T-helper 17 cell (primary cell): ENCODE measurements at regions not wholly inside any gene's neighbourhood (a gene's known extent, or its start where the extent isn't known, plus 50 kb on each side); places are given as distances from the start of the nearest gene placed in this dataset.

Source experiments
- ATAC-seq: fragments of 150-1000 bp; cut with Tn5 transposase; 2 replicates; pipeline ENCODE4 v1.10.0; 2021; ENCODE audit warnings: mild to moderate bottlenecking, moderate library complexity
- DNase-seq, 3 donors: peaks; one replicate each; pipeline versions ENCODE4 v3.0.0 to v3.0.0-alpha.2; 2020 to 2021
- H3K9me3 ChIP-seq: one replicate; pipeline ENCODE4 v1.7.0; 2013; ENCODE audit warnings: low read length, mild to moderate bottlenecking; ENCODE audit not compliant: control insufficient read depth, poor library complexity, severe bottlenecking
- H3K27ac Mint-ChIP-seq: one replicate; pipeline ENCODE4 v1.8.0; 2022; ENCODE audit warnings: mild to moderate bottlenecking, moderate library complexity, mixed read lengths
- H3K27me3 Mint-ChIP-seq: one replicate; pipeline ENCODE4 v1.8.0; 2022; ENCODE audit warnings: mixed read lengths
- H3K36me3 Mint-ChIP-seq: one replicate; pipeline ENCODE4 v1.8.0; 2022; ENCODE audit warnings: low read depth, mixed read lengths
- H3K4me1 Mint-ChIP-seq: one replicate; pipeline ENCODE4 v1.8.0; 2022; ENCODE audit warnings: mild to moderate bottlenecking, mixed read lengths
- H3K4me3 Mint-ChIP-seq: one replicate; pipeline ENCODE4 v1.8.0; 2022; ENCODE audit warnings: mild to moderate bottlenecking, moderate library complexity, mixed read lengths

DNA sequence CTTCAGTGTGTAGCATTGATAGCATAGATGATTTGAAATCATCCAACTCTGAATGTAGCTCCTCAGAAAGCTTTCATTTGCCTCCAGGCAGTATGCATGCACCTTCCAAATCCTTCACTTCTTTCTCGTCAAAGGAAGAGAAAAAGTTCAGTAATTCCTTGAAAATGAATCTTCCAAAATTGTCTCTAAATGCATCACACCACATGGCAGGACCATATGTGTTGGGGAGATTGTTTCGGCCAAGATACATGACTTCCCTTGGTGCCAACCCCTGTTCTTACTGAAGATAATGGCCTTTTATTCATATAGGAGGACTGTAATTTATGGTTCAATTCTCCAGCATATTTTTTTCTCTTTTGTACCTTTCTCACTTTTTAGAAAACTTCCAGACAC is 315.6 kb upstream of the SPRY2 start:
- ATAC-seq = no peak
- H3K9me3 ChIP-seq = peaks cover 7% of the 10 kb centered on the region
- no peak for DNase-seq
- no peaks in the 10 kb centered on the region for H3K4me1 Mint-ChIP-seq
- H3K36me3 Mint-ChIP-seq = no peaks in the 10 kb centered on the region
- no peak overlapping the region for H3K4me3 Mint-ChIP-seq
- no peaks in the 10 kb centered on the region for H3K27me3 Mint-ChIP-seq
- no peak overlapping the region for H3K27ac Mint-ChIP-seq

- H3K36me3 Mint-ChIP-seq = no peaks in the 10 kb centered on the region
- ATAC-seq = no peak
These were observed 315.0 kb upstream of the SPRY2 start for GRCh38 chr13:80655778-80656511.

DNA sequence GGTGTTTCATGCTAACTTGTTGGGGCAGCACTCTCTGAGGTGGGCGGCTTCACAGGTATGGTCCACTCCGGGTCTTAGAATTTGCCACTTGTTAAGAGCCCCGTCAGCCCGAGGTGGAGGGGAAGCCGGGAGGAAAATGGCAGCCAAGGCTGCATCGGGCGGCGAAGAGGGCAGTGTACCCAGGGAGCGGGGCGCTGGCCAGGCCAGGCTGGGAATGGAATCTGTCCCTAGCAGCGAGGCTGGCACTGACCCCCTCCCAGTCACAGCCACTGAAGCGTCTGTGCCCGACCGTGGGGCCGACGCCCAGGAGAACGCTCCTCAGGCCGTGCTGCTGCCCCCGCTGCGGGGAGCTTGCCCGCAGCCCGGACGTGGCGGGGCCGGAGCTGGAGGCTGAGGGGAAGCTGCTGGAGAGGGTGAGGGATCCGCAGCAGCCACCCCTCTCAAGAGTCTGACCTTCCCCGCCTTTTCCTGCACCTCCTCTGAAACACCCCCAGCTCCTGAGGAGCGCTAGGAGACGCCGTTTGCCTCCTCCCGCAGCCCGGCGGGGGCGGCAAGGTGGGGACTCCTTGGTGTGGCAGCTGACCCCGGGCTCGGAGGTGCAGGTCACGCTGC is 313.8 kb upstream of the SPRY2 start:
- H3K9me3 ChIP-seq = peaks cover 7% of the 10 kb centered on the region
- Mint-ChIP-seq H3K27ac (no peak overlapping the region), H3K4me1 (no peaks in the 10 kb centered on the region), H3K27me3 (no peaks in the 10 kb centered on the region), H3K36me3 (no peaks in the 10 kb centered on the region), H3K4me3 (no peak overlapping the region)
- ATAC-seq = no peak
- no peak for DNase-seq

More at GRCh38 chr13:80655778-80656511, 315.0 kb upstream of the SPRY2 start:
- H3K27ac Mint-ChIP-seq = no peak overlapping the region
- H3K27me3 Mint-ChIP-seq = no peaks in the 10 kb centered on the region
- H3K4me3 Mint-ChIP-seq = no peak overlapping the region
- H3K4me1 Mint-ChIP-seq = no peaks in the 10 kb centered on the region
- H3K9me3 ChIP-seq = peaks cover 7% of the 10 kb centered on the region
- DNase-seq = no peak

- no peak overlapping the region for H3K4me3 Mint-ChIP-seq
- DNase-seq = no peak
- no peak overlapping the region for H3K27ac Mint-ChIP-seq
- no peaks in the 10 kb centered on the region for H3K27me3 Mint-ChIP-seq
- H3K36me3 Mint-ChIP-seq = no peaks in the 10 kb centered on the region
- H3K4me1 Mint-ChIP-seq = no peaks in the 10 kb centered on the region
- no peaks in the 10 kb centered on the region for H3K9me3 ChIP-seq
- no peak for ATAC-seq
These were observed 308.3 kb upstream of the SPRY2 start for GRCh38 chr13:80649274-80649673.

GRCh38 chr13:80642641-80643040 is 301.7 kb upstream of the SPRY2 start:
- Mint-ChIP-seq H3K4me3 (no peak overlapping the region), H3K27ac (no peak overlapping the region), H3K27me3 (no peaks in the 10 kb centered on the region), H3K4me1 (no peaks in the 10 kb centered on the region), H3K36me3 (no peaks in the 10 kb centered on the region)
- H3K9me3 ChIP-seq = no peaks in the 10 kb centered on the region
- DNase-seq (no peak), ATAC-seq (no peak)

- H3K36me3 Mint-ChIP-seq = no peaks in the 10 kb centered on the region
- no peak for DNase-seq
- no peak overlapping the region for H3K27ac Mint-ChIP-seq
- H3K4me1 Mint-ChIP-seq = no peaks in the 10 kb centered on the region
- no peak overlapping the region for H3K4me3 Mint-ChIP-seq
- no peaks in the 10 kb centered on the region for H3K27me3 Mint-ChIP-seq
- no peaks in the 10 kb centered on the region for H3K9me3 ChIP-seq
- ATAC-seq = no peak
These were observed 292.3 kb upstream of the SPRY2 start for GRCh38 chr13:80633251-80633650.

DNA sequence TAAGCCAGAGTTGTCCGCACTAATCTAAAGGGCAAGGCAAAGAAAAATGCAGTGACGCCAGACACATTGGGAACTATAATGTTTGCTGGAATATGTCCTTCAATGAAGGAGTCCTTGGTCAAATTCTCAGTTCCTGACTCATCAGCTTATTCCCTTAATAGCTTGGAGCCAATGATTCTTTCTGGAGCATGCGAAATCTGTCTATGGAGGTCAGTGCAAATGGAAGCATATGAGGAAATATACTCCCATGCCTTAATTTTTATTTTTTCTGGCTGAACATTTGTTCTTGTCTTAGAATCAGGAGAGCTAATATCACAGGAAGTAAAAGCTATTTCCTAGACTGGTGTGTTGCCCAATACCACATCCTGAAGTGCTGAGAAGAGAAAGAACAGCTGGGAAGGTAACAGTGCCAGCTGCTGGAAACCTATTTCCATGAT is 289.8 kb upstream of the SPRY2 start:
- Mint-ChIP-seq H3K27ac (no peak overlapping the region), H3K27me3 (no peaks in the 10 kb centered on the region), H3K4me3 (no peak overlapping the region), H3K4me1 (no peaks in the 10 kb centered on the region), H3K36me3 (no peaks in the 10 kb centered on the region)
- DNase-seq (no peak), ATAC-seq (no peak)
- no peaks in the 10 kb centered on the region for H3K9me3 ChIP-seq

DNA sequence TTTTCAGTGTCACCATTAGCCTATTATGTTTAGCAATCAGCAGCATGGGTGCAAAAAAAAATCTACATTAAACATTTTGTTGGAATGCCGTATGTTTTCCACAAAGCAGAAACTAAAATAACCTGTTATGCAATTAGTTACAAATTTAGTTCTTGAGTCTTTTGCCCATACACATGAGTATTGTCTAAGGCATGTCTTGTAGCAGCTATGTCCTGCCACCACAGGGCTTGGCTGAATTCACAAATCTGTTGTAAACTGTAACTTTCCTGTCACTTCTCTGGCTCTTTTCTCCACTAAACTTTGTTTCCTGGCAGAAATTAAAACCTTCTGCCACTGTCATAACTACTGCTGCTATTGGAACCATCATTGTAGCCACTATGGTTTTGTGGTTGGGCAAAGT is 277.9 kb upstream of the SPRY2 start:
- Mint-ChIP-seq H3K27ac (no peak overlapping the region), H3K4me3 (no peak overlapping the region), H3K36me3 (no peaks in the 10 kb centered on the region), H3K4me1 (no peaks in the 10 kb centered on the region), H3K27me3 (no peaks in the 10 kb centered on the region)
- DNase-seq (no peak), ATAC-seq (no peak)
- no peaks in the 10 kb centered on the region for H3K9me3 ChIP-seq

DNA sequence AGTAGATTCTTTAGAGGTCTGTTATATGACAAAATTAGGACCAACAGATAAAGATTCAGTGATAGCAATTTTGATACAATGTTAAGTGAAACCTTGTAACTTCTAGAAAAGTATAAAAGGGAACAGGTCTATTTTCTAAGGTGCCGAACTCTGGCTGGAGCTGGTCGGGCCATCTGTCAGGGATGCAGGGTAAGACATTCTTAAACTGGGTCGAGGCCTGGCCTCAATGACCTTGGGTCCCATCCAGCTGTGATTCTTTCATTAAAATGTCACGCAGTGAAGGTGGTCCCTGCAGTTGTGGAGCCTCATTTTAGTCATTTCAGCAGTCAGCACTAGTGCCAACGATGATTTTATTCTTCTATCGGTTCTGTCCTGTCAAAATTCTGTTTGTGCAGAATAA is 271.9 kb upstream of the SPRY2 start:
- no peaks in the 10 kb centered on the region for H3K27me3 Mint-ChIP-seq
- H3K4me3 Mint-ChIP-seq = no peak overlapping the region
- H3K27ac Mint-ChIP-seq = no peak overlapping the region
- no peaks in the 10 kb centered on the region for H3K36me3 Mint-ChIP-seq
- DNase-seq (no peak), ATAC-seq (no peak)
- H3K4me1 Mint-ChIP-seq = no peaks in the 10 kb centered on the region
- H3K9me3 ChIP-seq = no peaks in the 10 kb centered on the region

GRCh38 chr13:80611310-80611709 is 270.4 kb upstream of the SPRY2 start:
- ATAC-seq (no peak), DNase-seq (no peak)
- Mint-ChIP-seq H3K27me3 (no peaks in the 10 kb centered on the region), H3K4me3 (no peak overlapping the region), H3K36me3 (no peaks in the 10 kb centered on the region), H3K27ac (no peak overlapping the region), H3K4me1 (no peaks in the 10 kb centered on the region)
- no peaks in the 10 kb centered on the region for H3K9me3 ChIP-seq

- no peak for DNase-seq
- H3K27me3 Mint-ChIP-seq = no peaks in the 10 kb centered on the region
- no peaks in the 10 kb centered on the region for H3K36me3 Mint-ChIP-seq
- H3K27ac Mint-ChIP-seq = no peak overlapping the region
- H3K9me3 ChIP-seq = no peaks in the 10 kb centered on the region
- no peaks in the 10 kb centered on the region for H3K4me1 Mint-ChIP-seq
- ATAC-seq = no peak
- H3K4me3 Mint-ChIP-seq = no peak overlapping the region
These were observed 264.8 kb upstream of the SPRY2 start for GRCh38 chr13:80605716-80606115.

DNA sequence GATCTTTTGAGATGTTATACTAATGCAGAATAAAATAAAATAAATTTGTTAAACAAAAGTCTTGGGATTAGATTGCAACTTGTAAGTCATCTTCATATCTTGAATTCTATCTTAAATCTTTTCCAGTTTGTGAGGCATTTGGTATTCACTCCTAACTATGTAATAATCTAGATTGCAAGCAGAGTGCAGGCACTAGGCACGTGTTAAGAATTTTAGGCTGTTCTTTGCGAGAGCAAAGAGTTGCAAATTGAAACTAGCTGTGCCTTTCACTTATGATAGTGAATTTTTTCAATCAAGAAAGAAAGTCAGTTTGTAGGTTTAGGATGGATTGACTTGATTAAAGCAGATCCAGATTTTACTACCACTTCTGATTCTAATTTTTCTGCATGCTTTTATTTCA is 264.1 kb upstream of the SPRY2 start:
- Mint-ChIP-seq H3K27ac (no peak overlapping the region), H3K4me1 (no peaks in the 10 kb centered on the region), H3K36me3 (no peaks in the 10 kb centered on the region), H3K27me3 (no peaks in the 10 kb centered on the region), H3K4me3 (no peak overlapping the region)
- H3K9me3 ChIP-seq = no peaks in the 10 kb centered on the region
- DNase-seq (no peak), ATAC-seq (no peak)

- H3K27ac Mint-ChIP-seq = no peak overlapping the region
- no peaks in the 10 kb centered on the region for H3K4me1 Mint-ChIP-seq
- no peak for ATAC-seq
- no peaks in the 10 kb centered on the region for H3K27me3 Mint-ChIP-seq
- no peaks in the 10 kb centered on the region for H3K36me3 Mint-ChIP-seq
- no peak for DNase-seq
- H3K4me3 Mint-ChIP-seq = no peak overlapping the region
- no peaks in the 10 kb centered on the region for H3K9me3 ChIP-seq
These were observed 263.2 kb upstream of the SPRY2 start for GRCh38 chr13:80604098-80604497.

- H3K4me1 Mint-ChIP-seq = no peaks in the 10 kb centered on the region
- DNase-seq = no peak
- no peak for ATAC-seq
- H3K36me3 Mint-ChIP-seq = no peaks in the 10 kb centered on the region
- H3K9me3 ChIP-seq = no peaks in the 10 kb centered on the region
- H3K4me3 Mint-ChIP-seq = no peak overlapping the region
- H3K27me3 Mint-ChIP-seq = no peaks in the 10 kb centered on the region
- no peak overlapping the region for H3K27ac Mint-ChIP-seq
These were observed 262.4 kb upstream of the SPRY2 start for GRCh38 chr13:80603351-80603750.
